Progenitor cell of endocrine pancreas (in vitro differentiated cells): ENCODE measurements at regions not wholly inside any gene's neighbourhood (a gene's known extent, or its start where the extent isn't known, plus 50 kb on each side); places are given as distances from the start of the nearest gene placed in this dataset.

Experiments used
- DNase-seq: peaks from one replicate; pipeline ENCODE4 v3.0.0; 2021; ENCODE audit warnings: low spot score; ENCODE audit not compliant: unreplicated experiment
- H3K27ac Mint-ChIP-seq: 2 replicates; pipeline ENCODE4 v1.8.0; 2021; ENCODE audit warnings: mild to moderate bottlenecking, moderate library complexity, mixed read lengths
- H3K27me3 Mint-ChIP-seq: 2 replicates; pipeline ENCODE4 v1.8.0; 2021; ENCODE audit warnings: mixed read lengths
- H3K36me3 Mint-ChIP-seq: 2 replicates; pipeline ENCODE4 v1.8.0; 2022; ENCODE audit warnings: mixed read lengths; ENCODE audit not compliant: insufficient read depth
- H3K4me1 Mint-ChIP-seq: 2 replicates; pipeline ENCODE4 v1.8.0; 2021; ENCODE audit warnings: low read depth, mixed read lengths
- H3K4me3 Mint-ChIP-seq: 2 replicates; pipeline ENCODE4 v1.8.0; 2021; ENCODE audit warnings: low read depth, mild to moderate bottlenecking, moderate library complexity, mixed read lengths
- H3K9me3 Mint-ChIP-seq: 2 replicates; pipeline ENCODE4 v1.8.0; 2021; ENCODE audit warnings: low read depth, mixed read lengths
- TF ChIP-seq, protein P1 (sequence below): fragments of 200-600 bp; sonication (generic); IDR thresholded peaks from one replicate; pipeline ENCODE4 v1.5.0; 2021; ENCODE audit warnings: antibody characterized with exemption, mild to moderate bottlenecking; ENCODE audit not compliant: unreplicated experiment

DNA sequence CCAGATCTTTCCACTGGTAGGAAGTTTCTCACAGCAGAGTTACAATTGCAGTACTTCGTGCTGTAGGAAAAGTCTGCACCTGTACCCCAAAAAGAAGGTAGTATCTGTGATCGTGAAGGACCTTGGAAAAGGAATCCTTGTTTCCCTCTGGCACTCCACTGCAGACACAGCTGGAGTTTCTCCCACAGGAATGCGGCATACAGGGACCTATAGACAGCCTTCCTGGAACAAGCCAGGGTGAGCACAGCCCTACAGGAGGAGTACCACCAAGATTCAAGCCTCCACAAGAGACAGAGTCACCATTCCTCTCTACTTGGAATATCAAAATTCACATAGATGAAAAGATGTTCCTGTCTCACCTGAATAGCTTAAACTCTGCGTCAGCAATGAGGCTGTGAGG is 372.4 kb downstream of the CMPK2 start:
- Mint-ChIP-seq H3K9me3 (no peaks in the 10 kb centered on the region), H3K27ac (no peak overlapping the region), H3K36me3 (no peaks in the 10 kb centered on the region), H3K27me3 (no peaks in the 10 kb centered on the region), H3K4me1 (no peaks in the 10 kb centered on the region), H3K4me3 (no peak overlapping the region)
- DNase-seq, result no peak
- TF ChIP-seq, protein P1, sequence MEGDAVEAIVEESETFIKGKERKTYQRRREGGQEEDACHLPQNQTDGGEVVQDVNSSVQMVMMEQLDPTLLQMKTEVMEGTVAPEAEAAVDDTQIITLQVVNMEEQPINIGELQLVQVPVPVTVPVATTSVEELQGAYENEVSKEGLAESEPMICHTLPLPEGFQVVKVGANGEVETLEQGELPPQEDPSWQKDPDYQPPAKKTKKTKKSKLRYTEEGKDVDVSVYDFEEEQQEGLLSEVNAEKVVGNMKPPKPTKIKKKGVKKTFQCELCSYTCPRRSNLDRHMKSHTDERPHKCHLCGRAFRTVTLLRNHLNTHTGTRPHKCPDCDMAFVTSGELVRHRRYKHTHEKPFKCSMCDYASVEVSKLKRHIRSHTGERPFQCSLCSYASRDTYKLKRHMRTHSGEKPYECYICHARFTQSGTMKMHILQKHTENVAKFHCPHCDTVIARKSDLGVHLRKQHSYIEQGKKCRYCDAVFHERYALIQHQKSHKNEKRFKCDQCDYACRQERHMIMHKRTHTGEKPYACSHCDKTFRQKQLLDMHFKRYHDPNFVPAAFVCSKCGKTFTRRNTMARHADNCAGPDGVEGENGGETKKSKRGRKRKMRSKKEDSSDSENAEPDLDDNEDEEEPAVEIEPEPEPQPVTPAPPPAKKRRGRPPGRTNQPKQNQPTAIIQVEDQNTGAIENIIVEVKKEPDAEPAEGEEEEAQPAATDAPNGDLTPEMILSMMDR, result no peak

DNA sequence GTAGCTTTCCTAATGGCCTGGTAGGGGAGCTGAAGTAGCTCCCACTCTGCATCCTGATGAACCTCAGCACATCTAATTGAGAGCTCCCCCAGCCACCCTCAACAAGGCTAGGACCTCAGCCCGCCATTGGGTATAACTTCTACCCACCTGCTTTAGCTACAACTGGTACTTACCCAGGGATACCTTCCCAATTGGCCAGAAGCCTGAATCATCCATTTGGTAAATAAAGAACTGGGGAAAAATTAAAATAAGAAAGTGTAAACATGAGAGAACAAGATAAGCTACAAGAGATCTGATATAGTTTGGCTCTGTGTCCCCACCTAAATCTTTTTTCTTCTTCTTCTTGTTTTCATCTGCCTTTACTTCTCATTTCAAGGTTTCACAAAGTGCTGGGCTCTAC is 372.0 kb downstream of the CMPK2 start:
- Mint-ChIP-seq H3K4me3 (no peak overlapping the region), H3K9me3 (no peaks in the 10 kb centered on the region), H3K4me1 (no peaks in the 10 kb centered on the region), H3K27ac (no peak overlapping the region), H3K36me3 (no peaks in the 10 kb centered on the region), H3K27me3 (no peaks in the 10 kb centered on the region)
- TF ChIP-seq, protein P1, result no peak
- no peak for DNase-seq

DNA sequence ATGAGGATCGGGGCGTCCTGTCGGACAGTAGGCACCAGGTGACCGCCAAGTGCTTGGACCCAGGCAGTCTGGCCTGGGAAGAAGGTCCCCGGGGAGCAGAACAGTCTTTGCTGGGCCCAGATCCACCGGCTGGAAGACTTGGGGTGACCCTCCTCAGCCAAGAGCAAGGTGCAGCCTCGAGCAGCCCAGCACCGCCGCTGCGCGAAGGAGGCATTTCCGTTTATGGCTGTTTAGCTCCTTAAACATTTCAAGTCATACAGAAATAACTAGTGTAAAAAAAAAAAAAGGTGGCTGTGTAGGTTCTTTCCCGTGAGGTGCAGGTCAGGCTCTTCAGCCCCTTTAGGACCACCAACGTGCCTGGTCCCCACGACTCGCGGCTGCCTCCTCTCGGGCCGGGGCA is 370.2 kb downstream of the CMPK2 start:
- Mint-ChIP-seq H3K36me3 (no peaks in the 10 kb centered on the region), H3K27ac (no peak overlapping the region), H3K9me3 (no peaks in the 10 kb centered on the region), H3K27me3 (no peaks in the 10 kb centered on the region), H3K4me3 (no peak overlapping the region), H3K4me1 (no peaks in the 10 kb centered on the region)
- TF ChIP-seq, protein P1, result no peak
- no peak for DNase-seq

DNA sequence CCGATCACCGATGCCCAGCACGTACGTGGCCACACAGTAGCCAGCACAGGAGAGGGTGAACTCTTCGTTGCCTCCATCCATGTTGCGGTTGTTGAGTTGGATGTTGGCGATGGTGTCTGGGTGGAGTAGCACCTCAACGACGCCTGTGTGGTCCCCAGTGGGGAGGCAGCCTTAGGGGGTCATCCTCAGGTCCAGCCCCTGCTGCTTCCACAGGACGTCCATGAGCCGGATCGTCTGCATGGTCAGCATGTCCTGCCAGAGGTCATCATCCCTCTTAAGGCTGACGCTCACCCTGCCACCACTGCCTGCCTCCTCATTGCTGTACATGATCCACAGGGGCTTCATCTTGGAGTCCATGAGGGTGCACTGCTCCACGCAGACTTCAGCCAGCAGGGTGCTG is 369.3 kb downstream of the CMPK2 start:
- TF ChIP-seq, protein P1, result no peak
- no peaks in the 10 kb centered on the region for H3K9me3 Mint-ChIP-seq
- no peak overlapping the region for H3K27ac Mint-ChIP-seq
- no peak for DNase-seq
- no peaks in the 10 kb centered on the region for H3K36me3 Mint-ChIP-seq
- no peaks in the 10 kb centered on the region for H3K27me3 Mint-ChIP-seq
- no peak overlapping the region for H3K4me3 Mint-ChIP-seq
- no peaks in the 10 kb centered on the region for H3K4me1 Mint-ChIP-seq

DNA sequence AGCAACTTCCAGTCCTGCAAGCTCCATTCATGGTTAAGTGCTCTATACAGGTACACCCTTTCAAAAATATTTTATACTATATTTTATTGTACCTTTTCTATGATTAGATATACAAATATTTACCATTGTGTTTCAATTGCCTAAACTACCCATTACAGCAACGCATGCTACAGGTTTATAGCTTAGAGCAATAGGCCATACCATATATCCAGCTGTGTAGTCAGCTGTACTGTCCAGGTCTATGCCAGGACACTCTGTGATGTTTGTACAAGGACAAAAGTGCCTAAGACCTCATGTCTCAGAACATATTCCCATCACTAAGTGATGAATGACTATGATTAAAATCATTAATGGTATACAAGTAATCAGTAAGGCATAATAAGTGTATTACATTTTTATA is 368.7 kb downstream of the CMPK2 start:
- no peaks in the 10 kb centered on the region for H3K9me3 Mint-ChIP-seq
- no peaks in the 10 kb centered on the region for H3K27me3 Mint-ChIP-seq
- TF ChIP-seq, protein P1, result no peak
- H3K4me1 Mint-ChIP-seq, result no peaks in the 10 kb centered on the region
- no peak overlapping the region for H3K4me3 Mint-ChIP-seq
- H3K27ac Mint-ChIP-seq, result no peak overlapping the region
- no peaks in the 10 kb centered on the region for H3K36me3 Mint-ChIP-seq
- DNase-seq, result no peak
